GM19395 (cell line): ENCODE measurements at regions not wholly inside any gene's neighbourhood (a gene's known extent, or its start where the extent isn't known, plus 50 kb on each side); places are given as distances from the start of the nearest gene placed in this dataset.
"Not testable (repeated sequence)": the region's sequence is repeated elsewhere in the genome, so short reads cannot be mapped to it uniquely, and the experiment has no call there.

Experiments
- ATAC-seq: cut with Tn5 transposase; IDR thresholded peaks from one replicate; pipeline ENCODE4 v1.9.1; 2021; ENCODE audit warnings: mild to moderate bottlenecking, moderate library complexity; ENCODE audit not compliant: unreplicated experiment

- ATAC-seq: no peak
Observed at GRCh38 chr1:105072850-105073249, 1323.2 kb downstream of the AMY1C start.

- no peak for ATAC-seq
Observed at GRCh38 chr1:105073660-105074059, 1324.0 kb downstream of the AMY1C start.

- ATAC-seq: no peak
Observed at GRCh38 chr1:105083611-105084010, 1333.9 kb downstream of the AMY1C start.

- no peak for ATAC-seq
Observed at GRCh38 chr1:105087506-105087905, 1337.8 kb downstream of the AMY1C start.

GRCh38 chr1:105088166-105088565 lies 1338.5 kb downstream of the AMY1C start:
- no peak for ATAC-seq

GRCh38 chr1:105093893-105094292 lies 1344.2 kb downstream of the AMY1C start:
- ATAC-seq: not testable (repeated sequence)

GRCh38 chr1:105100102-105100501 lies 1350.4 kb downstream of the AMY1C start:
- no peak for ATAC-seq

GRCh38 chr1:105101261-105101660 lies 1351.6 kb downstream of the AMY1C start:
- ATAC-seq: no peak

GRCh38 chr1:105102371-105102770 lies 1352.7 kb downstream of the AMY1C start:
- ATAC-seq: no peak

GRCh38 chr1:105122041-105122440 lies 1372.3 kb downstream of the AMY1C start:
- ATAC-seq: no peak

- ATAC-seq: no peak
Observed at GRCh38 chr1:105137543-105138457, 1388.1 kb downstream of the AMY1C start.

GRCh38 chr1:105138458-105138893 lies 1388.8 kb downstream of the AMY1C start:
- no peak for ATAC-seq

GRCh38 chr1:105172788-105173187 lies 1423.1 kb downstream of the AMY1C start:
- no peak for ATAC-seq

GRCh38 chr1:105180789-105181188 lies 1431.1 kb downstream of the AMY1C start:
- ATAC-seq: no peak

- no peak for ATAC-seq
Observed at GRCh38 chr1:105204836-105205371, 1455.2 kb downstream of the AMY1C start.

- no peak for ATAC-seq
Observed at GRCh38 chr1:105208581-105208980, 1458.9 kb downstream of the AMY1C start.

- ATAC-seq: no peak
Observed at GRCh38 chr1:105210747-105211146, 1461.0 kb downstream of the AMY1C start.

GRCh38 chr1:105231378-105231777 lies 1481.7 kb downstream of the AMY1C start:
- ATAC-seq: no peak

GRCh38 chr1:105243411-105243810 lies 1493.7 kb downstream of the AMY1C start:
- ATAC-seq: no peak

- ATAC-seq: no peak
Observed at GRCh38 chr1:105243969-105244368, 1494.3 kb downstream of the AMY1C start.

GRCh38 chr1:105254906-105255305 lies 1505.2 kb downstream of the AMY1C start:
- no peak for ATAC-seq

- ATAC-seq: no peak
Observed at GRCh38 chr1:105260001-105260400, 1510.3 kb downstream of the AMY1C start.
